IMR-90 (cell line): ENCODE measurements at regions not wholly inside any gene's neighbourhood (a gene's known extent, or its start where the extent isn't known, plus 50 kb on each side); places are given as distances from the start of the nearest gene placed in this dataset.

Experiments used
- ATAC-seq: fragments of 200-7000 bp; cut with Tn5 transposase; 2 replicates; pipeline ENCODE4 v1.9.1; 2020; ENCODE audit warnings: low read depth, mild to moderate bottlenecking, moderate library complexity
- BruUV-seq: library from RNA; stranded (reverse); fragments of 400-500 nt; replicated peaks from 2 replicates; lab custom pipeline; 2021; lab: Mats Ljungman, UMichigan
- CTCF ChIA-PET: fragments of 300-600 bp; formaldehyde crosslinking; extraction: SDS; loops from one replicate; lab custom pipeline; 2021; ENCODE audit warnings: antibody characterized with exemption; lab: Yijun Ruan, JAX
- POLR2A ChIA-PET: fragments of 300-600 bp; sonication (Branson Sonifier 250); formaldehyde crosslinking; loops from one replicate; lab custom pipeline; 2022; ENCODE audit warnings: antibody characterized with exemption; ENCODE audit not compliant: unreplicated experiment; lab: Charles Lee
- DNase-seq: peaks from one replicate; pipeline ENCODE4 v3.0.0; 2013
- H2AFZ ChIP-seq: replicated peaks from 2 replicates; pipeline ENCODE3; 2013; ENCODE audit warnings: low read length, mild to moderate bottlenecking; ENCODE audit not compliant: poor library complexity
- H2AK5ac ChIP-seq: 2 replicates; pipeline ENCODE4 v1.6.1; 2013; ENCODE audit warnings: low read depth, low read length, inconsistent platforms
- H2AK9ac ChIP-seq: replicated peaks from 2 replicates; pipeline ENCODE3; 2013; ENCODE audit warnings: mild to moderate bottlenecking, low read depth, low read length, moderate library complexity; ENCODE audit not compliant: poor library complexity
- H2BK120ac ChIP-seq: 2 replicates; pipeline ENCODE4 v1.6.1; 2013; ENCODE audit warnings: low read depth, low read length, inconsistent platforms
- H2BK15ac ChIP-seq: 3 replicates; pipeline ENCODE4 v1.6.1; 2013; ENCODE audit warnings: low read depth, low read length, inconsistent platforms
- H2BK20ac ChIP-seq: 2 replicates; pipeline ENCODE4 v1.6.1; 2013; ENCODE audit warnings: low read depth, mild to moderate bottlenecking, inconsistent platforms, low read length, moderate library complexity
- H2BK5ac ChIP-seq: 2 replicates; pipeline ENCODE4 v1.6.1; 2013; ENCODE audit warnings: mild to moderate bottlenecking, low read depth, low read length, inconsistent platforms; ENCODE audit not compliant: poor library complexity, severe bottlenecking
- H3K14ac ChIP-seq: replicated peaks from 2 replicates; pipeline ENCODE4 v1.6.1; 2013; ENCODE audit warnings: low read depth, low read length, inconsistent platforms
- H3K18ac ChIP-seq: 2 replicates; pipeline ENCODE4 v1.6.1; 2013; ENCODE audit warnings: low read depth, low read length, control low read depth
- H3K23ac ChIP-seq: 2 replicates; pipeline ENCODE4 v1.6.1; 2013; ENCODE audit warnings: low read depth, low read length, inconsistent platforms
- H3K27ac ChIP-seq: 2 replicates; pipeline ENCODE4 v1.5.1; 2013; ENCODE audit warnings: mild to moderate bottlenecking, control low read depth, low read length; ENCODE audit not compliant: insufficient read depth
- H3K27me3 ChIP-seq: 2 replicates; pipeline ENCODE4 v1.6.1; 2013; ENCODE audit warnings: low read length; ENCODE audit not compliant: control insufficient read depth, insufficient read depth
- H3K36me3 ChIP-seq: 2 replicates; pipeline ENCODE4 v1.6.1; 2013; ENCODE audit warnings: low read length, mixed read lengths; ENCODE audit not compliant: control insufficient read depth, insufficient read depth
- H3K4ac ChIP-seq: 2 replicates; pipeline ENCODE4 v1.6.1; 2013; ENCODE audit warnings: low read depth, low read length, inconsistent platforms
- H3K4me1 ChIP-seq: 2 replicates; pipeline ENCODE4 v1.6.1; 2013; ENCODE audit warnings: low read length, mixed read lengths; ENCODE audit not compliant: control insufficient read depth, insufficient read depth
- H3K4me2 ChIP-seq: 2 replicates; pipeline ENCODE4 v1.6.1; 2013; ENCODE audit warnings: low read depth, mild to moderate bottlenecking, control low read depth, low read length, moderate library complexity
- H3K4me3 ChIP-seq: 2 replicates; pipeline ENCODE4 v1.5.1; 2013; ENCODE audit warnings: low read depth, mild to moderate bottlenecking, control low read depth, low read length, moderate library complexity; ENCODE audit not compliant: insufficient read depth
- H3K56ac ChIP-seq: 2 replicates; pipeline ENCODE4 v1.6.1; 2013; ENCODE audit warnings: low read length, inconsistent platforms; ENCODE audit not compliant: insufficient read depth; ENCODE audit errors: extremely low read depth
- H3K79me1 ChIP-seq, 2 experiments: 2 replicates each; pipeline ENCODE4 v1.6.1; 2013; ENCODE audit warnings: low read length in 2 of 2, inconsistent platforms in 1 of 2, low read depth in 1 of 2
- H3K9ac ChIP-seq: 2 replicates; pipeline ENCODE4 v1.6.1; 2013; ENCODE audit warnings: low read depth, low read length, control low read depth
- H3K9me1 ChIP-seq: 2 replicates; pipeline ENCODE4 v1.6.1; 2013; ENCODE audit warnings: low read length, inconsistent platforms; ENCODE audit not compliant: insufficient read depth
- H3K9me3 ChIP-seq: 2 replicates; pipeline ENCODE4 v1.6.1; 2013; ENCODE audit warnings: low read length; ENCODE audit not compliant: control insufficient read depth, insufficient read depth
- H4K20me1 ChIP-seq: 2 replicates; pipeline ENCODE4 v1.6.1; 2013; ENCODE audit warnings: low read length, inconsistent platforms; ENCODE audit not compliant: insufficient read depth
- H4K5ac ChIP-seq: 2 replicates; pipeline ENCODE4 v1.6.1; 2013; ENCODE audit warnings: mild to moderate bottlenecking, low read depth, low read length, control low read depth
- H4K8ac ChIP-seq, 2 experiments: 2 replicates each; pipeline ENCODE4 v1.6.1; 2013; ENCODE audit warnings: low read depth in 2 of 2, low read length in 2 of 2, control low read depth in 1 of 2, inconsistent platforms in 1 of 2
- H4K91ac ChIP-seq: 2 replicates; pipeline ENCODE4 v1.6.1; 2013; ENCODE audit warnings: low read depth, low read length, inconsistent platforms; ENCODE audit not compliant: insufficient read depth
- RAD21 ChIP-seq: IDR thresholded peaks from 2 replicates; pipeline ENCODE4 v1.6.1; 2012; ENCODE audit warnings: low read length, improper control_type of control experiment
- SMC3 ChIP-seq: fragments of 150-350 bp; IDR thresholded peaks from 2 replicates; pipeline ENCODE4 v1.6.1; 2016; ENCODE audit warnings: low read depth, mild to moderate bottlenecking, antibody characterized with exemption, low read length, moderate library complexity
- WGBS, 2 experiments: methylation state at CpG; one replicate each; pipeline versions ENCODE4 v1.1.5 to v1.1.7; 2013; ENCODE audit warnings: missing lambda C conversion rate in 2 of 2; ENCODE audit not compliant: insufficient read length in 1 of 2; ENCODE audit errors: extremely low coverage in 2 of 2; 5-methylcytosine and 5-hydroxymethylcytosine counted together
- dilution Hi-C: fragments of 300-500 bp; cut with HindIII; formaldehyde crosslinking; loops from one replicate; pipeline ENCODE4 v1.14.3; 2018; ENCODE audit warnings: low sequenced_read_pairs; ENCODE audit not compliant: unreplicated experiment
- in situ Hi-C: fragments of 300-500 bp; cut with MboI; formaldehyde crosslinking; loops from 3 replicates; pipeline ENCODE4 v1.14.3; 2019; ENCODE audit warnings: low sequenced_read_pairs, inconsistent platforms, mixed read lengths
- intact Hi-C: fragments of 100-400 bp; cut with micrococcal nuclease; formaldehyde crosslinking; loops from 2 replicates; pipeline ENCODE4 v1.10.0; 2022

- Histone ChIP-seq H4K8ac (no peak overlapping the region), H4K91ac (no peak overlapping the region), H2BK15ac (no peak overlapping the region), H3K9me1 (no peaks in the 10 kb centered on the region; the same call in 1 of the 2 replicates), H3K27me3 (no peaks in the 10 kb centered on the region), H4K5ac (no peak overlapping the region), H3K27ac (no peak overlapping the region), H2AFZ (no peak overlapping the region), H3K23ac (no peak overlapping the region), H2BK20ac (no peak overlapping the region), H3K14ac (no peak overlapping the region), H3K4me1 (peaks cover 4% of the 10 kb centered on the region), H3K18ac (no peak overlapping the region), H2AK5ac (no peak overlapping the region), H3K36me3 (no peaks in the 10 kb centered on the region), H3K4me3 (no peak overlapping the region), H4K20me1 (no peaks in the 10 kb centered on the region), H3K4ac (no peak overlapping the region), H3K4me2 (no peak overlapping the region), H2AK9ac (no peak overlapping the region), H2BK120ac (no peak overlapping the region), H3K9ac (no peak overlapping the region), H3K79me1 (no peaks in the 10 kb centered on the region), H3K56ac (no peak overlapping the region), H3K9me3 (no peaks in the 10 kb centered on the region), H2BK5ac (no peak overlapping the region)
- ATAC-seq (no peak), DNase-seq (no peak)
- TF ChIP-seq SMC3: no peak
- no peak for TF ChIP-seq RAD21
- POLR2A ChIA-PET: no interaction called here
- dilution Hi-C loops: no loop called here
- BruUV-seq: no TSS peak
- intact Hi-C loops: no loop called here
- no CpG with 5 or more reads among the region's 3 CpGs for WGBS, 2 experiments
- in situ Hi-C loops: no loop called here
- CTCF ChIA-PET: no interaction called here
Observed at GRCh38 chr5:8644377-8644776, 775.4 kb downstream of the MTRR start.
